ENCODE measurements at regions not wholly inside any gene's neighbourhood (a gene's known extent, or its start where the extent isn't known, plus 50 kb on each side); places are given as distances from the start of the nearest gene placed in this dataset.
A peak's percentile ranks its signal among the peaks of the same experiment; 100 is the strongest.

DNA sequence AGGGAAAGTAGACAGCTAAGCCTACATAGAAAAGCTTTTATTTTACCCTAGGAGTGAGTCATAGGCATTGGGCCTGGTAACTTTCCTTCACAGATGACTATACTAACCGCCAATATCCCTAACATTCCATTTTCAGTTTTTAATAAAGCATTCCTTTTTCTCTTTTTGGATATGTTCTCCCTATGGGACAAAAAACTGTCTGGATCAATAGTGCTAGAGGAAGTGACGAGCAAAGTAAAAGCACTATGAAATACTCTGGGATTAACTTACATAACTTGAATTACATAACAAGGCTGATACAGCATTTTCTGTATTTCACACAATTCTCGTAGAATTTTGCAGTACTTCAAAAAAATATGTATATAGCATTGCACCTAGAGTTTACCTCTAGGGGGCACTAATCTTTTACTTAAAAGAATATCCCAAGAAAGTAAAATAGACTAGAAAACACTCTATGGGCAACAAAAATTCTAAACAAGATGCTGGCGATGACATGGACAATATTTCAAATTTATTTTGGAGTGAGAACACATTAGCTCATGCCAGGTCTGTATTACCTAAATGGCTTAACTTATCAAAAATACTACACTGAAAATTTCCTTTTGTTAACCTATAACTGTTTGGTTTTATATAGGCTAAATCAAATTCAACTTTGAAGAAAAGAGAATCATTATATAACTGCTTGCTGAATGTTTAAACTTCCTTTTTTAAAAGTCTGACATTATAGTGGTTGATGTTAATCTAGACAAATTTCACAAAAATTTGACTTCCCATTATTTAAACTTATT, 66.3 kb upstream of the DST start (continued):
- TF ChIP-seq, protein P1, sequence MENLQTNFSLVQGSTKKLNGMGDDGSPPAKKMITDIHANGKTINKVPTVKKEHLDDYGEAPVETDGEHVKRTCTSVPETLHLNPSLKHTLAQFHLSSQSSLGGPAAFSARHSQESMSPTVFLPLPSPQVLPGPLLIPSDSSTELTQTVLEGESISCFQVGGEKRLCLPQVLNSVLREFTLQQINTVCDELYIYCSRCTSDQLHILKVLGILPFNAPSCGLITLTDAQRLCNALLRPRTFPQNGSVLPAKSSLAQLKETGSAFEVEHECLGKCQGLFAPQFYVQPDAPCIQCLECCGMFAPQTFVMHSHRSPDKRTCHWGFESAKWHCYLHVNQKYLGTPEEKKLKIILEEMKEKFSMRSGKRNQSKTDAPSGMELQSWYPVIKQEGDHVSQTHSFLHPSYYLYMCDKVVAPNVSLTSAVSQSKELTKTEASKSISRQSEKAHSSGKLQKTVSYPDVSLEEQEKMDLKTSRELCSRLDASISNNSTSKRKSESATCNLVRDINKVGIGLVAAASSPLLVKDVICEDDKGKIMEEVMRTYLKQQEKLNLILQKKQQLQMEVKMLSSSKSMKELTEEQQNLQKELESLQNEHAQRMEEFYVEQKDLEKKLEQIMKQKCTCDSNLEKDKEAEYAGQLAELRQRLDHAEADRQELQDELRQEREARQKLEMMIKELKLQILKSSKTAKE (IDR thresholded peaks at IDR 0.05; ENCODE audit: low read depth, poor library complexity, severe bottlenecking), result peak; percentile 55
- TF ChIP-seq, protein P2, sequence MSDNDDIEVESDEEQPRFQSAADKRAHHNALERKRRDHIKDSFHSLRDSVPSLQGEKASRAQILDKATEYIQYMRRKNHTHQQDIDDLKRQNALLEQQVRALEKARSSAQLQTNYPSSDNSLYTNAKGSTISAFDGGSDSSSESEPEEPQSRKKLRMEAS (IDR thresholded peaks at IDR 0.05; ENCODE audit: low read depth, low read length), result no peak
- TF ChIP-seq ZNF384 (IDR thresholded peaks at IDR 0.05; ENCODE audit: borderline replicate concordance, low read depth, low read length) (no peak), JUNB (IDR thresholded peaks at IDR 0.05) (no peak), NBN (IDR thresholded peaks at IDR 0.05) (no peak), ATF7 (IDR thresholded peaks at IDR 0.05; ENCODE audit: low read depth) (no peak), MXI1 (IDR thresholded peaks at IDR 0.05; ENCODE audit: low read depth, low read length) (no peak), CREB1 (IDR thresholded peaks at IDR 0.05; ENCODE audit: low read depth) (no peak), ZNF622 (IDR thresholded peaks at IDR 0.05) (no peak), BRCA1 (IDR thresholded peaks at IDR 0.05; ENCODE audit: low read depth, low read length) (no peak), SUPT20H (IDR thresholded peaks at IDR 0.05; ENCODE audit: borderline replicate concordance, control insufficient read depth, low read depth, low read length) (no peak), STAT3 (IDR thresholded peaks at IDR 0.05; ENCODE audit: low read depth, low read length) (no peak), SREBF2 (IDR thresholded peaks at IDR 0.05; ENCODE audit: low read length) (no peak), ETV6 (conservative IDR thresholded peaks at IDR 0.05 in 1 of 2, IDR thresholded peaks at IDR 0.05 in 1 of 2; ENCODE audit: borderline replicate concordance in 1 of 2, low read depth in 1 of 2) (no peak), SMARCA5 (IDR thresholded peaks at IDR 0.05) (peak; percentile 69; the same call in 1 of the 2 replicates), HDGF (IDR thresholded peaks at IDR 0.05) (no peak), SMC3 (IDR thresholded peaks at IDR 0.05; ENCODE audit: borderline replicate concordance, low read length) (peak; percentile 66; the same call in 1 of the 2 replicates), NFYA (IDR thresholded peaks at IDR 0.05; ENCODE audit: borderline replicate concordance, low read depth, low read length) (no peak), TCF12 (IDR thresholded peaks at IDR 0.05; ENCODE audit: low read depth, low read length) (no peak), KDM1A (IDR thresholded peaks at IDR 0.05; ENCODE audit: borderline replicate concordance) (no peak), MEF2B (IDR thresholded peaks at IDR 0.05; ENCODE audit: partially characterized antibody, poor library complexity, severe bottlenecking) (no peak), KAT2A (conservative IDR thresholded peaks at IDR 0.05; ENCODE audit: control insufficient read depth, low read depth, low read length) (no peak)
- TF ChIP-seq, protein P3, sequence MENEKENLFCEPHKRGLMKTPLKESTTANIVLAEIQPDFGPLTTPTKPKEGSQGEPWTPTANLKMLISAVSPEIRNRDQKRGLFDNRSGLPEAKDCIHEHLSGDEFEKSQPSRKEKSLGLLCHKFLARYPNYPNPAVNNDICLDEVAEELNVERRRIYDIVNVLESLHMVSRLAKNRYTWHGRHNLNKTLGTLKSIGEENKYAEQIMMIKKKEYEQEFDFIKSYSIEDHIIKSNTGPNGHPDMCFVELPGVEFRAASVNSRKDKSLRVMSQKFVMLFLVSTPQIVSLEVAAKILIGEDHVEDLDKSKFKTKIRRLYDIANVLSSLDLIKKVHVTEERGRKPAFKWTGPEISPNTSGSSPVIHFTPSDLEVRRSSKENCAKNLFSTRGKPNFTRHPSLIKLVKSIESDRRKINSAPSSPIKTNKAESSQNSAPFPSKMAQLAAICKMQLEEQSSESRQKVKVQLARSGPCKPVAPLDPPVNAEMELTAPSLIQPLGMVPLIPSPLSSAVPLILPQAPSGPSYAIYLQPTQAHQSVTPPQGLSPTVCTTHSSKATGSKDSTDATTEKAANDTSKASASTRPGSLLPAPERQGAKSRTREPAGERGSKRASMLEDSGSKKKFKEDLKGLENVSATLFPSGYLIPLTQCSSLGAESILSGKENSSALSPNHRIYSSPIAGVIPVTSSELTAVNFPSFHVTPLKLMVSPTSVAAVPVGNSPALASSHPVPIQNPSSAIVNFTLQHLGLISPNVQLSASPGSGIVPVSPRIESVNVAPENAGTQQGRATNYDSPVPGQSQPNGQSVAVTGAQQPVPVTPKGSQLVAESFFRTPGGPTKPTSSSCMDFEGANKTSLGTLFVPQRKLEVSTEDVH (IDR thresholded peaks at IDR 0.05; ENCODE audit: low read depth, partially characterized antibody), result no peak
- TF ChIP-seq, protein P4, sequence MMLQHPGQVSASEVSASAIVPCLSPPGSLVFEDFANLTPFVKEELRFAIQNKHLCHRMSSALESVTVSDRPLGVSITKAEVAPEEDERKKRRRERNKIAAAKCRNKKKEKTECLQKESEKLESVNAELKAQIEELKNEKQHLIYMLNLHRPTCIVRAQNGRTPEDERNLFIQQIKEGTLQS (IDR thresholded peaks at IDR 0.05; ENCODE audit: borderline replicate concordance, extremely low read depth, low read depth, low read length), result no peak
- TF ChIP-seq, protein P5, sequence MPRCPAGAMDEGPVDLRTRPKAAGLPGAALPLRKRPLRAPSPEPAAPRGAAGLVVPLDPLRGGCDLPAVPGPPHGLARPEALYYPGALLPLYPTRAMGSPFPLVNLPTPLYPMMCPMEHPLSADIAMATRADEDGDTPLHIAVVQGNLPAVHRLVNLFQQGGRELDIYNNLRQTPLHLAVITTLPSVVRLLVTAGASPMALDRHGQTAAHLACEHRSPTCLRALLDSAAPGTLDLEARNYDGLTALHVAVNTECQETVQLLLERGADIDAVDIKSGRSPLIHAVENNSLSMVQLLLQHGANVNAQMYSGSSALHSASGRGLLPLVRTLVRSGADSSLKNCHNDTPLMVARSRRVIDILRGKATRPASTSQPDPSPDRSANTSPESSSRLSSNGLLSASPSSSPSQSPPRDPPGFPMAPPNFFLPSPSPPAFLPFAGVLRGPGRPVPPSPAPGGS (IDR thresholded peaks at IDR 0.05; ENCODE audit: borderline replicate concordance, insufficient read depth, low read depth, low read length, poor library complexity, severe bottlenecking), result no peak
